ENCODE measurements at regions not wholly inside any gene's neighbourhood (a gene's known extent, or its start where the extent isn't known, plus 50 kb on each side); places are given as distances from the start of the nearest gene placed in this dataset.

- TF ChIP-seq, protein P1, sequence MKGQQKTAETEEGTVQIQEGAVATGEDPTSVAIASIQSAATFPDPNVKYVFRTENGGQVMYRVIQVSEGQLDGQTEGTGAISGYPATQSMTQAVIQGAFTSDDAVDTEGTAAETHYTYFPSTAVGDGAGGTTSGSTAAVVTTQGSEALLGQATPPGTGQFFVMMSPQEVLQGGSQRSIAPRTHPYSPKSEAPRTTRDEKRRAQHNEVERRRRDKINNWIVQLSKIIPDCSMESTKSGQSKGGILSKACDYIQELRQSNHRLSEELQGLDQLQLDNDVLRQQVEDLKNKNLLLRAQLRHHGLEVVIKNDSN (IDR thresholded peaks at IDR 0.05; ENCODE audit: borderline replicate concordance, extremely low read length, insufficient read depth, low read depth, low read length), result no peak
- TF ChIP-seq FOXM1 (IDR thresholded peaks at IDR 0.05; ENCODE audit: low read depth, low read length) (no peak), CTCF (IDR thresholded peaks at IDR 0.05 in 2 of 3, conservative IDR thresholded peaks at IDR 0.05 in 1 of 3; ENCODE audit: control insufficient read depth in 2 of 3, extremely low read depth in 1 of 3, insufficient read depth in 1 of 3, low read depth in 3 of 3, low read length in 3 of 3) (no peak), RAD51 (IDR thresholded peaks at IDR 0.05) (no peak)
These were observed 212.9 kb upstream of the PMEPA1 start for GRCh38 chr20:57922706-57923105.

Data from GM12878 (cell line).